Fibroblast of villous mesenchyme (primary cell): ENCODE measurements at regions not wholly inside any gene's neighbourhood (a gene's known extent, or its start where the extent isn't known, plus 50 kb on each side); places are given as distances from the start of the nearest gene placed in this dataset.

ENCODE experiments used
- DNase-seq: peaks from one replicate; pipeline ENCODE4 v3.0.0-alpha.2; 2010; ENCODE audit warnings: low read depth
- H3K4me3 ChIP-seq: 2 replicates; pipeline ENCODE4 v1.5.1; 2011; ENCODE audit warnings: low read depth, mild to moderate bottlenecking, low read length
- TF ChIP-seq, protein P1 (sequence below): IDR thresholded peaks from 2 replicates; pipeline ENCODE4 v1.5.1; 2012; ENCODE audit warnings: low read depth, mild to moderate bottlenecking, low read length; ENCODE audit not compliant: insufficient read depth

DNA sequence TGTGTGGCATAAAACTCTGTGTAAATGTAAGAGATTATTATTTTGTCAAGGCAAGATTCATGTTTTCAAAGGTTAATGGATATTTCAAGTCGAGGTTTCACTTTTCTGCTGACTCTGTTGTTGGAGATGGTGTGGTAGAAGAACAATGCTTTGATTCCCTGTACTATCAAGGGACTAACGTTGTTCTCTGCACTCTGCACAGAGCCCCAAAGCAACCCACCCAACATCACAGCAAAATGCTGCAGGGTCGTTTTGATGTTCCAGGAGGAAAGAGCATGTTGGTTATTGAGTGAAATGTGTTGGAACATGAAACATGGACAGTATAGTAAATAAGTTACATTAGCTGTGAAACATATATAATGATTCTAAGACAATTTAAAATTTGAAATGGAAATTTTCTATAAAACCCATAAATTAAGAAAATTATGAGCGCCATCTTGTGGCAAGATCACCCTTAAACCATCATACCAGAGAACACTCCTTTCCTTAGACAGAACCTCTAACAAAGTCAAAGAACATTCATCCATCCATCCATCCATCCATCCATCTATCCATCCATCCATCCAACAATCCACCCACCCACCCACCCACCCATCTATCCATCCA is 164.4 kb upstream of the ZBED5 start:
- DNase-seq, result peak; percentile 34
- TF ChIP-seq, protein P1, sequence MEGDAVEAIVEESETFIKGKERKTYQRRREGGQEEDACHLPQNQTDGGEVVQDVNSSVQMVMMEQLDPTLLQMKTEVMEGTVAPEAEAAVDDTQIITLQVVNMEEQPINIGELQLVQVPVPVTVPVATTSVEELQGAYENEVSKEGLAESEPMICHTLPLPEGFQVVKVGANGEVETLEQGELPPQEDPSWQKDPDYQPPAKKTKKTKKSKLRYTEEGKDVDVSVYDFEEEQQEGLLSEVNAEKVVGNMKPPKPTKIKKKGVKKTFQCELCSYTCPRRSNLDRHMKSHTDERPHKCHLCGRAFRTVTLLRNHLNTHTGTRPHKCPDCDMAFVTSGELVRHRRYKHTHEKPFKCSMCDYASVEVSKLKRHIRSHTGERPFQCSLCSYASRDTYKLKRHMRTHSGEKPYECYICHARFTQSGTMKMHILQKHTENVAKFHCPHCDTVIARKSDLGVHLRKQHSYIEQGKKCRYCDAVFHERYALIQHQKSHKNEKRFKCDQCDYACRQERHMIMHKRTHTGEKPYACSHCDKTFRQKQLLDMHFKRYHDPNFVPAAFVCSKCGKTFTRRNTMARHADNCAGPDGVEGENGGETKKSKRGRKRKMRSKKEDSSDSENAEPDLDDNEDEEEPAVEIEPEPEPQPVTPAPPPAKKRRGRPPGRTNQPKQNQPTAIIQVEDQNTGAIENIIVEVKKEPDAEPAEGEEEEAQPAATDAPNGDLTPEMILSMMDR, result peak; percentile 46
- H3K4me3 ChIP-seq, result no peak overlapping the region

DNA sequence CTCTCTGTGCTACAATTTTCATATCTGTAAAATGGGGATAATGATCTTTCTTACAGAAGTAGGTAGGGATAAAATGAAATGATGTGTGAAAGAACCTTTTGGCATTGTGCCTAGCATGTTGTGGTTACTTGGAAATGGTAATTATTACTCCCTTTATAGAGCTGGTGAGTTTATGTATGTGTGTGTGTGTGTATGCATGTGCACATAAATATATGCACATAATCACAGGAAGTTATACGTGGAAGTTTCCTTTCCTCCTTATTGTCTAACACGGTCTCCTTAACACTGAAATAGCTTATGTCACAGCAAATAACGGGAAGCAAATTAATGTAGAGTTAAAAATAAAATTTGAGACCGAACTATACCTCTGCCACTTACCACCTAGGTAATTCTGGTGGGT is 163.7 kb upstream of the ZBED5 start:
- TF ChIP-seq, protein P1, result no peak
- DNase-seq, result no peak
- no peak overlapping the region for H3K4me3 ChIP-seq

DNA sequence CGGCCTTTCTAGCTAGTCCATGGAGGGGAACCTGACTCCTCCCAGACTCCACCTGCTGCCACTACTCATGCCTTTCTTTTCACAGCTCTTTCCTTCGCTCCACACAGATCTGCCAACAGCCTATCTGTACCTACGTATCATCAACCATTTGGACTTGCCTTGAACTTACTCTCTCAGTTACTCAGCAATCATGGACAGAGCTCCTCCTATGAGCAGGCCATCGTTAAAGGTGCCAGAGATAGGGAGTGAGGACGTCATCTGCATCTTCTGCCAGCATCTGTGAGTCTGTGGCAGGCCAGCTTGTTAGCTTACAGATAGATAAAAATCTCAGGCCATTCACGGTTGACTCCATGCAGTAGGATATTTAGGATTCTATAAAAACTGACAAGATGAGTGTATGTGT is 162.9 kb upstream of the ZBED5 start:
- no peak for DNase-seq
- TF ChIP-seq, protein P1, result no peak

DNA sequence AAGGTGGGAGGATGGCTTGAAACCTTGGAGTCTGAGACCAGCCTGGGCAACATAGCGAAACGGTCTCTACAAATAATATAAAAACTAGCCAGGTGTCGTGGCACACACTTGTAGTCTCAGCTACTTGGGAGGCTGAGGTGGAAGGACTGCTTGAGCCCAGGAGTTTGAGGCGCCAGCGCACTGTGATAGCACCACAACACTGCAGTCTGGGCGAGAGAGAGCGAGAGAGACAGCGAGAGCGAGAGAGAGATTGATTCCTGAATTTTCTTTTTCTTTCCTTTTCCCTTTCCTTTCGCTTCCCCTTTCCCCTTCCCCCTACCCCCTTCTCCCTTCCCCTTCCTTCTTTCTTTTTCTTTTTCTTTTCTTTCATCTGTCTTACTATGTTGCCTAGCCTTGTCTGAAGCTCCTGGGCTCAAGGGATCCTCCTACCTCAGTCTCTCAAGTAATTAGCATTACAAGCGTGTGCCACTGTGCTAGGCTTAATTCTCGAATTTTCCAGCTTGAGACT is 162.4 kb upstream of the ZBED5 start:
- DNase-seq, result no peak
- no peak overlapping the region for H3K4me3 ChIP-seq
- TF ChIP-seq, protein P1, result no peak

More for the DNA sequence above, 162.9 kb upstream of the ZBED5 start:
- no peak overlapping the region for H3K4me3 ChIP-seq

DNA sequence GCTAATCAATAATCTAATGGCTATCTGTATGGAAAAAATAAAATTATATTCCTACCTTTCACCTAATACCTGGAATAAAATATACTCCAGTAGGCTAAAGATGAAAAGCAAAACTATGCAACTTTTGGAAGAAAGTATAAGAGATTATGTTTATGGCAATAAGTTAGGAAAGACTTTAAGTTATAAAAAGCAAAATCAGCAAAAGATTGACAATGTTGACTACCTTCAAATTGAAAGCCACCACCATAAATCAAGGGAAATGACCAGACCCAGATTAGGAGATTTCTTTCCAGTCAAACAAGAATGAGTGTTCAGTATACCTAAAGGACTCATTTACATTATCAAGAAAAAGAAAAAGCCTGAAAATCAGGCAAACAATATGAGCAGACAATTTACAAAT is 159.1 kb upstream of the ZBED5 start:
- TF ChIP-seq, protein P1, result no peak
- H3K4me3 ChIP-seq, result no peak overlapping the region
- no peak for DNase-seq

DNA sequence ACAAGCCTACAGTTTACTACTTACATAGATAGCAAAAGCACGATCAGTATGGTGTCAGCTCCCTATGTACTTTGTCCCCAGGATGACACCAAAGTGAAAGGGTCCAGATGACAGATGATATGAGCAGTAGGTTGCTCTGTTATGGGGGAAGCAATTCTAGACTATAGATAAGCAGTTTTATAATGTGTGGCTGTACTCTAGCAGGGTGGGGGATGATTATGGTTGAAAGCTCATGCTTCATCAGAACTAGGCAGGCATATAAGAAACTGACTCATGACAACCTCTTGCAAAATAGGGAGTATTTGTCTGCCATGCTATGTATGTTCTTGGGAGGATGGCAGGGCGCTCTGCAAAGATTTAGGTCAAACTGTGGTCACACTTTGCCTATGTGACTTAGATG is 158.2 kb upstream of the ZBED5 start:
- TF ChIP-seq, protein P1, result no peak
- no peak overlapping the region for H3K4me3 ChIP-seq
- no peak for DNase-seq

DNA sequence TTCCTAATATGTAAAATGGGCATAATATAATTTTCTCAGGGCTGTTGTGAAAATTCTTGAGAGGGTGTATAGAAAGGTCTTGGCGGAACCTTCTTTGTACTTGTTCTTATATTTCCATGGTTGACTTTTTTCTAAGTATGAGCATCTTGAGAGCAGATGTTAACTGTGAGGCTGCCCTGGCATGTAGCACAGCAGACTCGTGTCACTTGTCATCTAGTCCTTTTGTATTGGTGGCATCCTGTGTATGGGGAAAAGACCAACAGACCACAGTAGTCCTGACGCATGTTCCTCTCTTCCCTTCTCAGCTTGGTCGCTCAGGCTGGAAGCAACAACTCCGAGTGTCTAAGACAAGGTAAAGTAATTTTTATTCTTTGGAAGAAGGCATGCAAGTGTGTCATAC is 153.8 kb upstream of the ZBED5 start:
- no peak overlapping the region for H3K4me3 ChIP-seq
- DNase-seq, result no peak
- TF ChIP-seq, protein P1, result no peak
